ENCODE measurements at regions not wholly inside any gene's neighbourhood (a gene's known extent, or its start where the extent isn't known, plus 50 kb on each side); places are given as distances from the start of the nearest gene placed in this dataset.

DNA sequence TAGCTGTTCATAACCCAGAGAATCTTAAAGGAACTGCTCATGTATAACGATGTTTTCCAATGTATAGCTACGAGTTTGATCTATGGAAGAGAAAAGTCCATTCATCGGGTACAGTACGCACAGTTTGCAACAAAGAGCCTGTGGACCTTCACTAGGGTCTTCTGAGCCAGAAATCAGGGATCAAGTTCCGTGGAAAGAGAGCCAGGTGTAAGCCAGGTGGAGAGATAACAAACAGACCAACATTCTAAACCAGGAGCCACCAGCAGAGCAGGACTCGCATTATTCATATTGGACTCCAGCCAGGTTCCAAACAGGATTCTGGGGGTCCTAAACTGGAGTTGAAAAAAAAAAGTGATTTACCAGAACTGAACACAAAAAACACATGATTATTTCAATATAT, 505.4 kb upstream of the C16orf82 start (continued):
- TF ChIP-seq, protein P1, sequence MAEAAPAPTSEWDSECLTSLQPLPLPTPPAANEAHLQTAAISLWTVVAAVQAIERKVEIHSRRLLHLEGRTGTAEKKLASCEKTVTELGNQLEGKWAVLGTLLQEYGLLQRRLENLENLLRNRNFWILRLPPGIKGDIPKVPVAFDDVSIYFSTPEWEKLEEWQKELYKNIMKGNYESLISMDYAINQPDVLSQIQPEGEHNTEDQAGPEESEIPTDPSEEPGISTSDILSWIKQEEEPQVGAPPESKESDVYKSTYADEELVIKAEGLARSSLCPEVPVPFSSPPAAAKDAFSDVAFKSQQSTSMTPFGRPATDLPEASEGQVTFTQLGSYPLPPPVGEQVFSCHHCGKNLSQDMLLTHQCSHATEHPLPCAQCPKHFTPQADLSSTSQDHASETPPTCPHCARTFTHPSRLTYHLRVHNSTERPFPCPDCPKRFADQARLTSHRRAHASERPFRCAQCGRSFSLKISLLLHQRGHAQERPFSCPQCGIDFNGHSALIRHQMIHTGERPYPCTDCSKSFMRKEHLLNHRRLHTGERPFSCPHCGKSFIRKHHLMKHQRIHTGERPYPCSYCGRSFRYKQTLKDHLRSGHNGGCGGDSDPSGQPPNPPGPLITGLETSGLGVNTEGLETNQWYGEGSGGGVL (CRISPR knock-in tag; IDR thresholded peaks at IDR 0.05) = no peak
- TF ChIP-seq, protein P2, sequence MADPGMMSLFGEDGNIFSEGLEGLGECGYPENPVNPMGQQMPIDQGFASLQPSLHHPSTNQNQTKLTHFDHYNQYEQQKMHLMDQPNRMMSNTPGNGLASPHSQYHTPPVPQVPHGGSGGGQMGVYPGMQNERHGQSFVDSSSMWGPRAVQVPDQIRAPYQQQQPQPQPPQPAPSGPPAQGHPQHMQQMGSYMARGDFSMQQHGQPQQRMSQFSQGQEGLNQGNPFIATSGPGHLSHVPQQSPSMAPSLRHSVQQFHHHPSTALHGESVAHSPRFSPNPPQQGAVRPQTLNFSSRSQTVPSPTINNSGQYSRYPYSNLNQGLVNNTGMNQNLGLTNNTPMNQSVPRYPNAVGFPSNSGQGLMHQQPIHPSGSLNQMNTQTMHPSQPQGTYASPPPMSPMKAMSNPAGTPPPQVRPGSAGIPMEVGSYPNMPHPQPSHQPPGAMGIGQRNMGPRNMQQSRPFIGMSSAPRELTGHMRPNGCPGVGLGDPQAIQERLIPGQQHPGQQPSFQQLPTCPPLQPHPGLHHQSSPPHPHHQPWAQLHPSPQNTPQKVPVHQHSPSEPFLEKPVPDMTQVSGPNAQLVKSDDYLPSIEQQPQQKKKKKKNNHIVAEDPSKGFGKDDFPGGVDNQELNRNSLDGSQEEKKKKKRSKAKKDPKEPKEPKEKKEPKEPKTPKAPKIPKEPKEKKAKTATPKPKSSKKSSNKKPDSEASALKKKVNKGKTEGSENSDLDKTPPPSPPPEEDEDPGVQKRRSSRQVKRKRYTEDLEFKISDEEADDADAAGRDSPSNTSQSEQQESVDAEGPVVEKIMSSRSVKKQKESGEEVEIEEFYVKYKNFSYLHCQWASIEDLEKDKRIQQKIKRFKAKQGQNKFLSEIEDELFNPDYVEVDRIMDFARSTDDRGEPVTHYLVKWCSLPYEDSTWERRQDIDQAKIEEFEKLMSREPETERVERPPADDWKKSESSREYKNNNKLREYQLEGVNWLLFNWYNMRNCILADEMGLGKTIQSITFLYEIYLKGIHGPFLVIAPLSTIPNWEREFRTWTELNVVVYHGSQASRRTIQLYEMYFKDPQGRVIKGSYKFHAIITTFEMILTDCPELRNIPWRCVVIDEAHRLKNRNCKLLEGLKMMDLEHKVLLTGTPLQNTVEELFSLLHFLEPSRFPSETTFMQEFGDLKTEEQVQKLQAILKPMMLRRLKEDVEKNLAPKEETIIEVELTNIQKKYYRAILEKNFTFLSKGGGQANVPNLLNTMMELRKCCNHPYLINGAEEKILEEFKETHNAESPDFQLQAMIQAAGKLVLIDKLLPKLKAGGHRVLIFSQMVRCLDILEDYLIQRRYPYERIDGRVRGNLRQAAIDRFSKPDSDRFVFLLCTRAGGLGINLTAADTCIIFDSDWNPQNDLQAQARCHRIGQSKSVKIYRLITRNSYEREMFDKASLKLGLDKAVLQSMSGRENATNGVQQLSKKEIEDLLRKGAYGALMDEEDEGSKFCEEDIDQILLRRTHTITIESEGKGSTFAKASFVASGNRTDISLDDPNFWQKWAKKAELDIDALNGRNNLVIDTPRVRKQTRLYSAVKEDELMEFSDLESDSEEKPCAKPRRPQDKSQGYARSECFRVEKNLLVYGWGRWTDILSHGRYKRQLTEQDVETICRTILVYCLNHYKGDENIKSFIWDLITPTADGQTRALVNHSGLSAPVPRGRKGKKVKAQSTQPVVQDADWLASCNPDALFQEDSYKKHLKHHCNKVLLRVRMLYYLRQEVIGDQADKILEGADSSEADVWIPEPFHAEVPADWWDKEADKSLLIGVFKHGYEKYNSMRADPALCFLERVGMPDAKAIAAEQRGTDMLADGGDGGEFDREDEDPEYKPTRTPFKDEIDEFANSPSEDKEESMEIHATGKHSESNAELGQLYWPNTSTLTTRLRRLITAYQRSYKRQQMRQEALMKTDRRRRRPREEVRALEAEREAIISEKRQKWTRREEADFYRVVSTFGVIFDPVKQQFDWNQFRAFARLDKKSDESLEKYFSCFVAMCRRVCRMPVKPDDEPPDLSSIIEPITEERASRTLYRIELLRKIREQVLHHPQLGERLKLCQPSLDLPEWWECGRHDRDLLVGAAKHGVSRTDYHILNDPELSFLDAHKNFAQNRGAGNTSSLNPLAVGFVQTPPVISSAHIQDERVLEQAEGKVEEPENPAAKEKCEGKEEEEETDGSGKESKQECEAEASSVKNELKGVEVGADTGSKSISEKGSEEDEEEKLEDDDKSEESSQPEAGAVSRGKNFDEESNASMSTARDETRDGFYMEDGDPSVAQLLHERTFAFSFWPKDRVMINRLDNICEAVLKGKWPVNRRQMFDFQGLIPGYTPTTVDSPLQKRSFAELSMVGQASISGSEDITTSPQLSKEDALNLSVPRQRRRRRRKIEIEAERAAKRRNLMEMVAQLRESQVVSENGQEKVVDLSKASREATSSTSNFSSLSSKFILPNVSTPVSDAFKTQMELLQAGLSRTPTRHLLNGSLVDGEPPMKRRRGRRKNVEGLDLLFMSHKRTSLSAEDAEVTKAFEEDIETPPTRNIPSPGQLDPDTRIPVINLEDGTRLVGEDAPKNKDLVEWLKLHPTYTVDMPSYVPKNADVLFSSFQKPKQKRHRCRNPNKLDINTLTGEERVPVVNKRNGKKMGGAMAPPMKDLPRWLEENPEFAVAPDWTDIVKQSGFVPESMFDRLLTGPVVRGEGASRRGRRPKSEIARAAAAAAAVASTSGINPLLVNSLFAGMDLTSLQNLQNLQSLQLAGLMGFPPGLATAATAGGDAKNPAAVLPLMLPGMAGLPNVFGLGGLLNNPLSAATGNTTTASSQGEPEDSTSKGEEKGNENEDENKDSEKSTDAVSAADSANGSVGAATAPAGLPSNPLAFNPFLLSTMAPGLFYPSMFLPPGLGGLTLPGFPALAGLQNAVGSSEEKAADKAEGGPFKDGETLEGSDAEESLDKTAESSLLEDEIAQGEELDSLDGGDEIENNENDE (IDR thresholded peaks at IDR 0.05; ENCODE audit: low read depth, low read length) = no peak
- TF ChIP-seq, protein P3, sequence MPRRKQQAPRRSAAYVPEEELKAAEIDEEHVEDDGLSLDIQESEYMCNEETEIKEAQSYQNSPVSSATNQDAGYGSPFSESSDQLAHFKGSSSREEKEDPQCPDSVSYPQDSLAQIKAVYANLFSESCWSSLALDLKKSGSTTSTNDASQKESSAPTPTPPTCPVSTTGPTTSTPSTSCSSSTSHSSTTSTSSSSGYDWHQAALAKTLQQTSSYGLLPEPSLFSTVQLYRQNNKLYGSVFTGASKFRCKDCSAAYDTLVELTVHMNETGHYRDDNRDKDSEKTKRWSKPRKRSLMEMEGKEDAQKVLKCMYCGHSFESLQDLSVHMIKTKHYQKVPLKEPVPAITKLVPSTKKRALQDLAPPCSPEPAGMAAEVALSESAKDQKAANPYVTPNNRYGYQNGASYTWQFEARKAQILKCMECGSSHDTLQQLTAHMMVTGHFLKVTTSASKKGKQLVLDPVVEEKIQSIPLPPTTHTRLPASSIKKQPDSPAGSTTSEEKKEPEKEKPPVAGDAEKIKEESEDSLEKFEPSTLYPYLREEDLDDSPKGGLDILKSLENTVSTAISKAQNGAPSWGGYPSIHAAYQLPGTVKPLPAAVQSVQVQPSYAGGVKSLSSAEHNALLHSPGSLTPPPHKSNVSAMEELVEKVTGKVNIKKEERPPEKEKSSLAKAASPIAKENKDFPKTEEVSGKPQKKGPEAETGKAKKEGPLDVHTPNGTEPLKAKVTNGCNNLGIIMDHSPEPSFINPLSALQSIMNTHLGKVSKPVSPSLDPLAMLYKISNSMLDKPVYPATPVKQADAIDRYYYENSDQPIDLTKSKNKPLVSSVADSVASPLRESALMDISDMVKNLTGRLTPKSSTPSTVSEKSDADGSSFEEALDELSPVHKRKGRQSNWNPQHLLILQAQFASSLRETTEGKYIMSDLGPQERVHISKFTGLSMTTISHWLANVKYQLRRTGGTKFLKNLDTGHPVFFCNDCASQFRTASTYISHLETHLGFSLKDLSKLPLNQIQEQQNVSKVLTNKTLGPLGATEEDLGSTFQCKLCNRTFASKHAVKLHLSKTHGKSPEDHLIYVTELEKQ (CRISPR knock-in tag; IDR thresholded peaks at IDR 0.05) = no peak
- TF ChIP-seq TCF3 (CRISPR knock-in tag; IDR thresholded peaks at IDR 0.05) = no peak
- TF ChIP-seq CHD1 (IDR thresholded peaks at IDR 0.05; ENCODE audit: low read length) = no peak
